Lung microvascular endothelial cell (primary cell): ENCODE measurements at regions not wholly inside any gene's neighbourhood (a gene's known extent, or its start where the extent isn't known, plus 50 kb on each side); places are given as distances from the start of the nearest gene placed in this dataset.
"Not testable (repeated sequence)": the region's sequence is repeated elsewhere in the genome, so short reads cannot be mapped to it uniquely, and the experiment has no call there.

Experiments used
- DNase-seq, 2 donors: peaks; one replicate each; pipeline versions ENCODE4 v3.0.0 to v3.0.0-alpha.2; 2010; ENCODE audit warnings: low read depth in 2 of 2

DNA sequence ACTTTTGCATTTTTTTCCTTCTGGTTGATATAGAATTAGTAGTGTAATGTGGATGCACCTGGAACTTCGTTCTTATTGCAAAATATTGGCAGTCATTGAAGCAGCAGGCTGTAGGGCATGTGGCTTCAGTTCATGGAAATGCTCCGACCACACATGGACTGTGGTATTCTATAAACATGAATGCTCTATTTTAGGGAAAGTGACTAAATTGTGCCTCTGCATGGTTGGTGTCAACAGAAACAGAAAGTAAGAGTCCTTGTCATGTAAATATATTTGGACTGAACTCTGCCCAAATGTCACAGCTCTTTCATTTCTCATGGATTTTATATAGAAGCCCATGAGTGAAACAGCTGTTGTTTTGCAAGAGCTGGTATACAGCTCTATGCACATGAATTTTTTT, 917.0 kb downstream of the LRFN5 start:
- DNase-seq, result no peak

DNA sequence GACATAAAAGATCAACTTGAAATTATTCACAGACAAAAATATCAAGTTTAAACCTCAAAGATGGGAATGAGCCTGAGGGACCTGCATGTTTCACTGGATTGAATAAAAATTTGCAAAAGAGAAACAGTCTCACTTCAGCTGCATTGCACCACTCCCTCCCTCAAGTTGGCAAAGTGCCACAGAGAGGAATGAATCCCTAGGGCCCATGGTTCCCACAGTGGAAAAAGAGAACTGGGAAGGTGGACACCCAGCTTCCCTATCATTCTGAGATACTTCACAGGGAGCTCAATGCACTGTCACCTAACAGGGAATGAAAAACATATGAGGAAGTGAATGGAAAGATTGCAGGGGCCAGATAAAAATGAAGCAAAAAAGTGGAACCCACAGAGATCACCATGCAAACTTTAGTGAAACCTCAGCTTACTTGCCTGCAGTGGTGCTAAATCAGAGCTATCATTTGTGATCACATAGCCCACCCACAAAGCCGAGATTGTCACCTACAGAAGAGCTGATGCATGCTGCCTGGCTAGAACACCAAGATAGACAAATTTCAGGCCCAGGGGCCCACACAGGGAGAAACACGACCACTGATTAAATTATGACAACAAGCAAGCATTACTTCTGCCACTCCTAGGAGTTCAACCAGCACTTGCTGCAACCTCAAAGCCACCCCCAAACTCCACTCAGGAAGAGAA, 911.3 kb downstream of the LRFN5 start:
- DNase-seq, result no peak

DNA sequence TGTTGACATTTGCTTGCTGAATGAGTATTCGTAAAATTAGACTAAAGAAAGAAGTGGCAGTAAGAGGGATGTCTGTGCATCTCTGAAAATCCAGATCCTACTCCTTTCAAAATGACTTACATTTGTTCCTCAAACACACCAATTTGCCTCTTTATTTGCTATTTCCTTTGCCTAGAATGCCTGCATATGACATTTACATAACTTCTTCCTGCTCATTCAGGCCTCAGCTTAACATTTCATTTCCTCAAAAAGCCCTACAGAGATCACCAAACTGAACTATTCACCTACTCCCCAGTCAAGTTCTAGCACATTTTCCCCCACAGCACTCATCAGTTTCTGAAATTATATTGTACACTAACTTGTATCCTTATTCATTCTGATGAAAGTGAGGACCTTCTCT, 907.2 kb downstream of the LRFN5 start:
- DNase-seq, result no peak

DNA sequence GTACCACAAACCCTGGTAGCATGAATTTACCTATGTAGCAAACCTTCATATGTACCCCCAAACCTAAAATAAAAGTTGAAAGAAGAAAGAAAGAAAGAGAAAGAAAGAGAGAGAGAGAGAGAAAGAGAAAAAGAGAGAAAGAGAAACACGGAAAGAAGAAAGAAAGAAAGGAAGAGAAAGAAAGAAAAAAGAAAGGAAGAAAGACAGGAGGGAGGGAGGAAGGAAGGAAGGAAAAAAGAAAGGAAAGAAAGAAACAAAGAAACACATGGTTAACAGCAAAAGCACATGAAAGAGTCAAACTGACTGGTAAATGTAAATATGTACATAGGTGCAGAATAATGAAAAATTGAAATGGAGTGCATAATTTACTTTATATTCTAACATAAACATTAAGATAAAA, 903.4 kb downstream of the LRFN5 start:
- DNase-seq, result no peak

DNA sequence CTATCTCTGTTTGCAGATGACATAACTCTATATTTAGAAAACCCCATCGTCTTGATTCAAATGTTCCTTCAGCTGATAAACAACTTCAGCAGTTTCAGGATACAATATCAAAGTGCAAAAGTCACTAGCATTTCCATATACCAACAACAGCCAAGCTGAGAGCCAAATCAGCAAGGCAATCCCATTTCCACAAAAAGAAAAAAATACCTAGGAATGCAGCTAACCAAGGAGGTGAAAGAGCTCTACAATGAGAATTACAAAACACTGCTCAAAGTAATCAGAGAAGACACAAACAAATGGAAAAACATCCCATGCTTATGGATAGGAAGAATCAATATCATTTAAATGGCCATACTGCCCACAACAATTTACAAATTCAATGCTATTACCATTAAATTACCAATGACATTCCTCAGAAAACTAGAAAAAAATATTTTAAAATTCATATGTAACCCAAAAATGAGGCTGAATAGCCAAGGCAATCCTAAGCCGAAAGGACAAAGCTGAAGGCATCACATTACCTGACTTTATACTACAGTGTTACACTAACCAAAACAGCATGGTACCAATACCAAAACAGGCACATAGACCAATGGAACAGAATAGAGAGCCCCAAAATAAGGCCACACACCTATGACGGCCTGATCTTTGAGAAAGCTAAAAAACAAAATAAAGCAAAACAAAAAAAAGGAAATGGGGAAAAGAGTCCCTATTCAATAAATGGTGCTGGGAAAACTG, 901.7 kb downstream of the LRFN5 start:
- no peak for DNase-seq

DNA sequence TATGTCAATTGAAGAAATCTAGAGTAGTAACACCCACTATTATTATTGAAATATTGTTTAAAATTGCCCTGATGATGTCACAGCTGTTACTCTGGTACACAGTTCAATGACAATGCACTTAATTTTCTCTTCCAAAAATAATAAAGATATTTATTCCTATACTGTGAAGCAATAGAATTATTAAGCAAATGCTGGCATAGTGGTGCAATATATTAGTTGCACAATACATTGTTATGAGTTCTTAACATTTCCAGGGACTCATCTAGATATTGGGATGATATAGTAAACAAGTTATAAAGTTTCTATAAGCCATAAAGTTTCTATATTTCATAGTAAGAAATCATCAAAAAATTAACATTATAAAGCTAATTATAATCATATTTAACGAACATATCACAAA, 897.8 kb downstream of the LRFN5 start:
- DNase-seq, result no peak

DNA sequence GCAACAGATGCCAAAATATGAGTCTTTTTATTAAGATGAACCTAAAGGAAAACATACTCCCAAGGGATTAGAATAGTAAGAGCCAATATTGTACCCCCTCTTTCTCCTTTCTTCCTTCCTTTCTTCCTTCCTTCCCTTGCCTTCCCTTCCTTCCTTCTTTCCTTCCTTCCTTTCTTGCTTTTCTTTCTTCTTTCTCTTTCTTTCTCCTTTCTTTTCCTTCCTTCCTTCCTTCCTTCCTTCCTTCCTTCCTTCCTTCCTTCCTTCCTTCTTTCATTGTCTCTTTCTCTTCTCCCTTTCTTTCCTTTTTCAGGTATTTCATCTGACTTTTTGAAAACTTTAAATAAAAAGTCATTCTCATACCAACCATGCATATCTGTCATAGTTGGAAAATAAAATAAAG, 892.5 kb downstream of the LRFN5 start:
- DNase-seq, result no peak

DNA sequence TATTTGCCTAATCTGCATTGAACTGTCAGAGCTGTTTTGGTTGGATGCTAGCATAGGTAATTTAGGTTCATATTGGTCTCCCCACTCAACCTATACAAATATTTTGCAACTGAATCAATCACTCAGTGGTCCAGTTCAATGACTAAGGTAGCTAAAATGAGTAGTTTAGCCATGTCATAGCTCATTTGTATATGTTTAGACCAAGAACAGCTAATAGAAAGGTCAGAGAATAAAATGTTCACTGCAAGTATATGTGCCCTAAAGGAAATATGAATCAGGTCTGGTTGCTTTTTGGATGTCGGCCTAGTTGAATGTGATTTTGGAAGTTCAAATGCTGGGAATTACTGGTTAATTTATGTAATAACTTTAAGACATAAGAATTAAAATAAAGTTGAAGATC, 883.9 kb downstream of the LRFN5 start:
- no peak for DNase-seq

DNA sequence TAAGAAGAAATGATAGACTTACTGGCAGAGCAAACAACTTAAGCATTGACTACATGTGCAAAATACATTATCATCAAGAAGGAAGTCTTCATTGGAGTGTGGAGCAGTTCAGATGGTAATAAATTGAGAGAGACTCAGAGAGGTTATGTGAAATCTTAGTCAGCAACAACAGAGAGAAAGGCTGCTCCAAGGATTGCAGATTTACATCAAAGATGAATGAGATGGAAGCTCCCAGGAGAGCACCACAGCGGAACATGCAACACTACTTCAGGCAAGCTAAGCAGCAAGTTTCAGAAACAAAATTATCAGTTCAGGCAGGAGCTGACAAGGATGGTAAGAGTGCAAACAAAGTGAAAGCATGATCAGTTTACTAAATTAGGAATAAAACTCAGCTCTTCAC, 882.3 kb downstream of the LRFN5 start:
- DNase-seq, result no peak

DNA sequence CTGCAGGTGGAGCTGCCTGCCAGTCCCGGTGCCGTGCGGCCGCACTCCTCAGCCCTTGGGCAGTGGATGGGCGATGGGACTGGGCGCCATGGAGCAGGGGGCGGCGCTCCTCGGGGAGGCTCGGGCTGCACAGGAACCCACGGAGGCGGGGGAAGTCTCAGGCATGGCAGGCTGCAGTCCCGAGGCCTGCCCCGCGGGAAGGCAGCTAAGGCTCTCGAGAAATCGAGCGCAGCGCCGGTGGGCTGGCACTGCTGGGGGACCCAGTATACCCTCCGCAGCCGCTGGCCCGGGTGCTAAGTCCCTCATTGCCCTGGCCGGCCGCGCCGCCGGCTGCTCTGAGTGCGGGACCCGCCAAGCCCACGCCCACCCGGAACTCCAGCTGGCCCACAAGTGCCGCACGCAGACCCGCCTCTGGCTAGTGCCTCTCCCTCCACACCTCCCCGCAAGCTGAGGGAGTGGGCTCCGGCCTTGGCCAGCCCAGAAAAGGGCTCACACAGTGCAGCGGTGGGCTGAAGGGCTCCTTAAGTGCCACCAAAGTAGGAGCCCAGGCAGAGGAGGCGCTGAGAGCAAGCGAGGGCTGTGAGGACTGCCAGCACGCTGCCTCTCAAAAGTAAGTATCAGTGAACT, 875.8 kb downstream of the LRFN5 start:
- not testable (repeated sequence) for DNase-seq

DNA sequence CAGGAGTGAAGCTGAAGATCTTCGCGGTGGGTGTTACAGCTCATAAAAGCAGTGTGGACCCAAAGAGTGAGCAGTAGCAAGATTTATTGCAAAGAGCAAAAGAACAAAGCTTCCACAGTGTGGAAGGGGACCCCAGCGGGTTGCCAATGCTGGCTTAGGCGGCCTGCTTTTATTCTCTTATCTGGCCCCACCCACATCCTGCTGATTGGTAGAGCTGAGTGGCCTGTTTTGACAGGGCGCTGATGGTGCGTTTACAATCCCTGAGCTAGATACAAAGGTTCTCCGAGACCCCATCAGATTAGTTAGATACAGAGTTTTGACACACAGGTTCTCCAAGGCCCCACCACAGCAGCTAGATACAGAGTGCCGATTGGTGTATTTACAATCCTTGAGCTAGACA, 875.0 kb downstream of the LRFN5 start:
- DNase-seq, result not testable (repeated sequence)

DNA sequence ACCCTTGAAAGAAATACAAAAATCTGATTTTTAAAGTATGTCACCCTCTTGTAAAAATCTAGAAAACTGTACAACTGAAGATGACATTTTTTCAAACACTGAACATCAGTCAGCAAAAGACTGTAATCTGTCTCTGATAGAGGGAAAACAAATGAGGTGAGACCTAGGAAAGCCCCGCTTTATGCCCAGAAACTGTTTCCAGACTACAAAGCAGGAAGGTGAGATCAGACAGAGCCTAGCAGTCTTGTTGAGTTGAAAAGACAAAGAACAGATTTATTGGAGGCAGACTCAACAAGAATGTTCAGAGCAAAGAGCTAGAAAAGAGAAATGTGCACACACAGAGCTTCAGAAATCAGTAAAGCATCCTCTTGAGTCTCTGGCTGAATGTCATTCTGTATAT, 873.6 kb downstream of the LRFN5 start:
- no peak for DNase-seq

DNA sequence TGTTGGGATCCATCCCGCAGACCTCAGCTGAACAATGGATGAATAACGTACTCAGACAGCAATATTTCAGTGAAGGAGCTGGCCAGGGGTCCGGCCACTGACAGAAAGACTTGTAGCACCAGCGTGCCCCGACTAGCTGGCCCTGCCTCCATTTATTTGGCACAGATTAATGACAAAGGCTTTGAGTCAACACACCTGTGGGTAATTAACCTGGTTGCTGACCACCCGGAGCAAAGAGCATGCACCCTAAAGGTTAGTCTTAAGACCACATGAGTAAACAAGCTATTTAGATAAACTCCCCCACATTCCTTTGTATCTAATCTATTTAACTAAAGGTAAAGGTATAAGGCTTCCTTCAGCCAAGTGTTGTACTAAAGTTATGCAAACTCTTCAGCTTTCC, 868.6 kb downstream of the LRFN5 start:
- no peak for DNase-seq

DNA sequence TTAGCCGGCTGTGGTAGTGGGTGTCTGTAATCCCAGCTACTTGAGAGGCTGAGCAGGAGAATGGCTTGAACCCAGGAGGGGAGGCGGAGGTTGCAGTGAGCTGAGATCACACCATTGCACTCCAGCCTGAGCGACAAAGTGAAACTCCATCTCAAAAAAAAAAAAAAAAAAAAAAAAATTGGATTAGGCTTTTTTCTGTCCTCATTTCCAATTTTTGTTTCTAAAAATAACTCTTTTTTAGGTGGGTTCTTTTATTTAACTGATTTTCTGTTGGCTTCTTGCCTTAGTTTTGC, 863.7 kb downstream of the LRFN5 start:
- DNase-seq, result no peak

DNA sequence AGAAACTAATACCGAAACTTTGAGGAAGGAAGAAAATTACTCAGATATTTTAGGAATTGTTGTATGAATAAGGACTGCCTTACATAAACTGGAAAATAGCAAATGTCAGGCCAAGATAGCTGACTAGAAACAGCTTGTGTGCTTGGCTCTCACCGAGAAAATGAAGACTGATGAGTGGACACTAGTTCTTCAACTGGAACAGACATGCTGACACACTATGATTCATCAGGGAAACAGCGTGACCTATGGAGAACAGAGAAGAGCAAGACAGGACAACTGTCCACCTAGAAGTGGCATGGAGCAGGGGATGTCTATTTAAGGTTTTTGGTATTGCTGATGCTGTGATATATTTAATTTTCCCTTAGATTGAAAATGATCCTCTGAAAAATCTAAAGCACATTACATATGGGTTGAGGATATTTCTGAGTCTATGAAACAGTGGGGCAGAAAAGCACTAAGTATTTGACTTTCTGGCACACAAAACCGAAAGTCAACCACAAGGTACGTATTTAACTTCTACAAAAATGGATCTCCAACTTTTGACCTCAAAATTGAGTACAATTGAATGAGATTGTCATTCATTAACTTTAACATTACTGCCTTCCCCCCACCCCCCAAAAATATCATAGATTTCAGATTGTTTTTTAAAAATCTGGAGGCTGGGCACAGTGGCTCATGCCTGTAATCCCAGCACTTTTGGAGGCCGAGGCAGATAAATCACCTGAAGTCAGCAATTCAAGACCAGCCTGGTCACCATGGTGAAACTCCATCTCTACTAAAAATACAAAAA, 863.2 kb downstream of the LRFN5 start:
- no peak for DNase-seq

DNA sequence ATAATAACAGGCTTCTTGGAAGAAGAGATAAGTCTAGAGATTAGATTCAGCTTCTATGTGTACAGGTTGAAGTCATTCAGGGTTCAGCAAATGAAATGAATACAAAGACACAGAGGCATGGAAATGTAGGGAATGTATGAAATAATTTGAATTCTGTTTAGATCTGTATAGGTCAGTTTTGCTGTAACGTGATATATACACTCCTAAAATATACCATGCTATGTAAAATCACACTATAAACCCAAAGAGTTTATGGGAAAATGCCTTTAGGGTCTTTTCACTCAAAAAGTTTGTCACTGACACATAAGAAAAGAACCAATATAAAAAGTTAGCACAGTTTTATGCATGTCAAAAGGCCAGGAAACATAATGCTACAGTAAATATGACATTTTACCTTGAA, 854.0 kb downstream of the LRFN5 start:
- DNase-seq, result no peak

DNA sequence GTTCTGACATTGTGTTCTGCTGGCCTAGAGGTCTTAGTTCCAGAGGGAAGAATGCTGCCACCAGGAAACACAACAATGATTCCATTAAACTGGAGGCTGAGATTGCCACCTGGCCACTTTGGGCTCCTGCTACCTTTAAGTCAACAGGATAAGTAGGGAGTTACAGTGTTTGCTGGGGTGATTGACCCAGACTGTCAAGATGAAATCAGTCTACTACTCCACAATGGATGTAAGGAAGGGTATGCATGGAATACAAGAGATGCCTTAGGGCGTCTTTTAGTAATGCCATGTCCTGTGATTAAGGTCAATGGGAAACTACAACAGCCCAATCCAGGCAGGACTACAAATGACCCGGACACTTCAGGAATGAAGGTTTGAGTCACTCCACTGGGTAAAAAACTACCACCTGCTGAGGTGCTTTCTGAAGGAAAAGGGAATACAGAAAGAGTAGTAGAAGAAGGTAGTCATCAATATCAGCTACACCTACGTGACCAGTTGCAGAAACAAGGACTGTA, 852.6 kb downstream of the LRFN5 start:
- no peak for DNase-seq

DNA sequence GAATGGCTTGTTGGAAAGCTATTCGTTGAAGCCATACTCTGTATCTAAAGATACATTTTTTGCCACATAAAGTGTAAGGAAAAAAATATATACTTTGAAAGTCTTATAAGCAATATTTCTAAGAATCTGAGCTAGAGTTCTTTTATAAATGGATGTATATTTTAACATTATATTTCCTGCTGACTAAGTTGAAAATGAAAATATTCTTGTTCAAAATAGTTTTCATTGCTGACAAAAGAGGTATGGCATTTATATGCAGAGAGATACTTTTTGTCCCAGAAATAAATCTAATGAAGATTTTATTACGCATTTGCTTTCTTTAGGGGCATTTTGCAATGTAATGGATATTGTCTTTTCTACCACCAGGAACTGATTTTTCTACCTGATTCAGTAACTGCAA, 834.9 kb downstream of the LRFN5 start:
- no peak for DNase-seq

DNA sequence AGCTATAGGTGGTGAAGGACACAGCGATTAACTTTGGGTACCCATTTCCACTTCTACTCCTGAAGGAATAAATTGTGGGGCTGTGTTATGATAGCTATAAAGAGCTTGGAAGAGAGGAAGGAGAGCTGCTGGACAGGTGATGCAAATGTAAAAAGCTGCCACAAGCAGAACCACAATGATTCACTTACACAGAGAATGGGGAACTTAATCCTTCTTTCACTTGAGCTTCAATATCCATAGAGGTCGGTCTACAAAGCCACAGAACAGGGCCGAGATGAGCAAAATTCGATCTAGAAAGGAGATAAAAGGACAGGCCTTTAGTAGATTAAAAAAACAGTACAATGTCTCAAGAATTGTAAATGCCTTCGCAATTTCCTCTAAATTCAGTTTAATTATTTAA, 831.1 kb downstream of the LRFN5 start:
- no peak for DNase-seq

DNA sequence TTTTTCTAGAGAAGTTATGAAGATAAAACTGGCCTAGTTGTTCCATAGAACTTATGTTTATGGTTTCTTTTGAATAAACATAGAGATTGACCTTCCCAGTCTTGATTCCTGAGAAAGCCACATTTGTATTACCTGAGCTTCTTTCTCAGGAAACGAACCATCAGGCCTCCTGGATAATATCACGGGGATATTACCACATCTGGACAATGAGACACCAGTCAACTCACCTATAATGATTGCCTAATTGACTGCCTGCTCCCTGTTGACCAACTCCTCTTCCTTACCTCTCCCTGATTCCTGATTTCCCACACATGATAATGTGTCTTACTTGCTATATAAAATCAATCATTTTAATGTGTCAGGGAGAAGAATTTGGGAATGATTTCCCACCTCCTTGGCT, 822.7 kb downstream of the LRFN5 start:
- DNase-seq, result no peak

DNA sequence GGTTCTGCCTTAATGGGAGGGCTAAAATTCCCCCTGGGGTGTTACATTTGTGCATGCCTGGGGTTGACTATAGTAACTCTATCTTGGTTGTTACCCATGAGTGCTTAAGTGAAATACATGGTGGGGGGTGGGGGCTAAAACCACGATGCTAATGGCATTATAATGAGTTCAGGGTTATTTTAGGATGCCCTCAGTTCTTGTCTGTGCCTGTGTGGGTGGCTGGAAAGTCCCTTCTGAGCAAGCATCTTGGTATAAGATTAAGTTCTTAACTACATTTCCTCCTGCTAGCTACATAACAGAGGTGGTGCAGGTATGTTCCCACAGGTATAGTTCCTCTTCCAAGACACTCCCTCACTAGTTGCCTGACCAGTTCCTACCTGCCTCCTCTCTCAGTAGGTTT, 822.3 kb downstream of the LRFN5 start:
- no peak for DNase-seq

DNA sequence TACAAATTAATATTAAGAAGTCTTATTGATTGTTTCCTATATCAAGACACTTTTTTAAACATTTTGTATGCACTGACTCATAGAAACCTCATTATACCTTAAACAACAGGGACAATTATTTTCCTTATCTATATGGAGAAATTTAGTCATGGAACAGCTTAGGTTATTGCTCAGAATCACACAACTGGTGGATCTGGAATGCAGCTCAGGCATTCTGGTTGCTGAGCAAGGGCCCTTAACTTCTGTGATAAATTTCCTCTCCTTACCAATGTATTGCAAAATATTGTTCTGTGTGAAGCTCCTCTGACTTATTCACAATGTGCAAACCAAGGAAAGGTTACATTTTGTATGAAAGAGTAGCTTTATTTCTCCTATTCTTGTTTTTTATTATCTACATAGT, 817.8 kb downstream of the LRFN5 start:
- DNase-seq, result no peak
